Cardiac muscle cell (in vitro differentiated cells and primary cell): ENCODE measurements at regions not wholly inside any gene's neighbourhood (a gene's known extent, or its start where the extent isn't known, plus 50 kb on each side); places are given as distances from the start of the nearest gene placed in this dataset.
"Not testable (repeated sequence)": the region's sequence is repeated elsewhere in the genome, so short reads cannot be mapped to it uniquely, and the experiment has no call there.

Experiments
- DNase-seq, 2 donors: peaks; one replicate each; pipeline versions ENCODE4 v3.0.0 to v3.0.0-alpha.2; 2010 to 2017; ENCODE audit warnings: low read depth in 1 of 2, low spot score in 1 of 2
- H3K27ac ChIP-seq: fragments of 200-600 bp; sonication (generic); 2 replicates; pipeline ENCODE4 v1.5.1; 2016
- H3K27me3 ChIP-seq: fragments of 200-600 bp; sonication (generic); 2 replicates; pipeline ENCODE4 v1.6.0; 2016; ENCODE audit warnings: control low read depth
- H3K36me3 ChIP-seq: fragments of 200-600 bp; sonication (generic); 2 replicates; pipeline ENCODE4 v1.5.1; 2016; ENCODE audit warnings: control low read depth
- H3K4me1 ChIP-seq: fragments of 200-600 bp; sonication (generic); 2 replicates; pipeline ENCODE4 v1.8.1; 2017; ENCODE audit warnings: low read depth, mild to moderate bottlenecking, mixed run types
- H3K4me3 ChIP-seq: fragments of 200-600 bp; sonication (generic); 2 replicates; pipeline ENCODE4 v1.5.1; 2016; ENCODE audit warnings: mild to moderate bottlenecking
- H3K9me3 ChIP-seq: fragments of 200-600 bp; sonication (generic); 2 replicates; pipeline ENCODE4 v1.5.1; 2017; ENCODE audit warnings: low read depth, mild to moderate bottlenecking, control low read depth
- CTCF ChIP-seq: IDR thresholded peaks from 2 replicates; pipeline ENCODE4 v1.5.1; 2012; ENCODE audit warnings: low read depth, mild to moderate bottlenecking, low read length

- Histone ChIP-seq H3K27ac (no peak overlapping the region), H3K36me3 (no peaks in the 10 kb centered on the region), H3K4me3 (no peak overlapping the region), H3K9me3 (no peaks in the 10 kb centered on the region), H3K4me1 (no peaks in the 10 kb centered on the region), H3K27me3 (no peaks in the 10 kb centered on the region)
- TF ChIP-seq CTCF = no peak
- no peak for DNase-seq
These were observed 51.9 kb upstream of the LRRK2 start for GRCh38 chr12:40172879-40173278.

GRCh38 chr12:40171501-40171900 lies 53.3 kb upstream of the LRRK2 start:
- H3K9me3 ChIP-seq = no peaks in the 10 kb centered on the region
- H3K4me3 ChIP-seq = no peak overlapping the region
- no peak for TF ChIP-seq CTCF
- H3K27me3 ChIP-seq = no peaks in the 10 kb centered on the region
- H3K36me3 ChIP-seq = no peaks in the 10 kb centered on the region
- no peak overlapping the region for H3K27ac ChIP-seq
- no peaks in the 10 kb centered on the region for H3K4me1 ChIP-seq
- DNase-seq = peak in 1 of 2 donors; percentile 5

GRCh38 chr12:40171066-40171465 lies 53.7 kb upstream of the LRRK2 start:
- no peak overlapping the region for H3K27ac ChIP-seq
- H3K36me3 ChIP-seq = no peaks in the 10 kb centered on the region
- H3K9me3 ChIP-seq = no peaks in the 10 kb centered on the region
- no peaks in the 10 kb centered on the region for H3K4me1 ChIP-seq
- no peak for DNase-seq
- no peak overlapping the region for H3K4me3 ChIP-seq
- H3K27me3 ChIP-seq = no peaks in the 10 kb centered on the region
- TF ChIP-seq CTCF = no peak

- Histone ChIP-seq H3K9me3 (no peaks in the 10 kb centered on the region), H3K4me1 (no peaks in the 10 kb centered on the region), H3K27ac (no peak overlapping the region), H3K4me3 (no peak overlapping the region), H3K27me3 (no peaks in the 10 kb centered on the region), H3K36me3 (no peaks in the 10 kb centered on the region)
- no peak for DNase-seq
- no peak for TF ChIP-seq CTCF
These were observed 54.2 kb upstream of the LRRK2 start for GRCh38 chr12:40170593-40170992.

GRCh38 chr12:40168868-40169267 lies 55.9 kb upstream of the LRRK2 start:
- Histone ChIP-seq H3K9me3 (no peaks in the 10 kb centered on the region), H3K4me1 (no peaks in the 10 kb centered on the region), H3K27me3 (no peaks in the 10 kb centered on the region), H3K4me3 (no peak overlapping the region), H3K36me3 (no peaks in the 10 kb centered on the region), H3K27ac (no peak overlapping the region)
- TF ChIP-seq CTCF = no peak
- no peak for DNase-seq

- not testable (repeated sequence) for H3K9me3 ChIP-seq, H3K27me3 ChIP-seq, H3K27ac ChIP-seq, H3K4me1 ChIP-seq, H3K36me3 ChIP-seq, H3K4me3 ChIP-seq, DNase-seq
These were observed 56.4 kb upstream of the LRRK2 start for GRCh38 chr12:40168419-40168818.
